GM19043 (cell line): ENCODE measurements at regions not wholly inside any gene's neighbourhood (a gene's known extent, or its start where the extent isn't known, plus 50 kb on each side); places are given as distances from the start of the nearest gene placed in this dataset.
"Not testable (repeated sequence)": the region's sequence is repeated elsewhere in the genome, so short reads cannot be mapped to it uniquely, and the experiment has no call there.

Experiments
- ATAC-seq: cut with Tn5 transposase; IDR thresholded peaks from one replicate; pipeline ENCODE4 v1.9.1; 2021; ENCODE audit warnings: low read depth; ENCODE audit not compliant: unreplicated experiment

DNA sequence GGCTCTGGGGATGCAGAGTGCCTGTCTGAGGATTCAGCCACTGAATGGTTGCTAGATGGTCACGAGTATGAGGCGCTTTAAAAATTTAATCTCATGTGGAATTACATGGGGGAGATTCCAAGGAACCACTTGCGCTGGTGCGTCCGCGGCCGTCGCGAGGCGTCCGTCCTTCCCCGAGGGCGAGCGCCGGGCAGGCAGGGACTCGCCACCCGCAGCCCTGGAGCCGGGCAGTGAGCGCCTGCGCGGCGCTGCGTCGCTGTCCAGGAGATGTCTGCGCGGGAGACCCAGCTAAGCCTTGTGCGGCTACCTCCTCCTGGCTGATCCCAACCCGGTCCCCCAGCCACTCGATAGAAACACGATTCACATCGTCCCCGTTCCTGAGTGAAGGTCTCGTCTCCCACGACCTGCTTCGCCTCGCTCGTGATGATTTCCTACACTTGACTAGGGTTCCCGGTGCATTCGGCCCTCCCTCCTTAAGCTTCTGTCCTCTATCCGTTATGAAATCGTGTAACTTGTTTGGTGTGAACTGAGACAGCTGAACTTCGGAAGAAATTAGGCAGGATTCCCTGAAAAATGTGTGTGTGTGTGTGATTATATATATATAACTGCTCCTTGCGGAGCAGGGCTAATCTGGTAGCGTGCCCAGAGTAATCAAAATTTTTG, 536.4 kb downstream of the PRIM2 start:
- not testable (repeated sequence) for ATAC-seq

DNA sequence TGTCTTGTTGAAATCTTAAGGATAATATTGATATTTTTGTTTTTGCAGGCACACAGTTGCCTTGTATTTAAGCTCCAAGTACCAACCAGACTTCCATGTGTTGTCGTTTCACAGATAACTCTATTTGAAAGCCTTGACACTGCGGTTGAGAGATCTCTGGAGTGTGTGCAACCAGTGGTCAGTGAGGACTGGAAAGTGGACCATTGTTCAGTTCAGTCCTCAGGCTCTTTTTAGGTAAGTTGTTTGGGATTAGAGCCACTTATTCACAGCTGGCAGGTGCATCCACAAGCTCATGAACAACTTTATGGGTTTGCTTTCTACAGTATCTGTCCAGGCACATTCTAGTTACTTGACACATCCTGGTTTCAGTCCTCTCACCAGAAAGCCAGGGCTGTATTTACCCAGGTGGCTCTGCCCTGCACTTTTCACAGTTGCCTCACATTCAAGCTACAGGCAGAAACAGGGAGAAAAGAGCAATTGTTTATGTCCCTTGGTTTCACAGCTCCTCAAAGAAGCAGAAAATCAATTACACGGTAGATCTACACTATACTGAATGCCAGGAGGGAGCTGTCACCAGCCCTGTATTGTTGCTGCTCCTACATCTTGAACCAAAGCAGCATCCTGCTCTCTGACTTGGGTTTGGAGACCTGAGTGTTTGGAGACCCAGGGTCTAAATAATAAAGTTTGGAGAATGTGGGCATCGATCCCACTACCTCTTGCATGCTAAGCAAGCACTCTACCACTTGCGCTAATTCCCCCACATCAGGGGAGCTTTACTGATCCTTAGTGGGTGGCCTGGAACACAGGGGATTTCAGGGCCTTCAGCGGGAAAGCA, 543.3 kb downstream of the PRIM2 start:
- ATAC-seq, result not testable (repeated sequence)

DNA sequence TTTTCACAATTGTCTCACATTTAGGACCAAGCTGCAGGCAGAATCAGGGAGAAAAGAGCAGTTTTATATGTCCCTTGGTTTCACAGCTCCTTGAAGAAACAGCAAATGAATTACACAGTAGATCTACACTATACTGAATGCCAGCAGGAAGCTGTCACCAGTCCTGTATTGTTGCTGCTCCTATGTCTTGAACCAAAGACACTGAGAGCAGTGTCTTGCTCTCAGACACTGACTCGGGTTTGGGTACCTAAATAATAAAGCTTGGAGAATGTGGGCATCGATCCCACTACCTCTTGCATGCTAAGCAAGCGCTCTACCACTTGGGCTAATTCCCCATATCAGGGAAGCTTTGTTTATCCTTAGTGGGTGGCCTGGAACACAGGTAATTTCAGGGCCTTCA, 552.7 kb downstream of the PRIM2 start:
- ATAC-seq, result not testable (repeated sequence)

DNA sequence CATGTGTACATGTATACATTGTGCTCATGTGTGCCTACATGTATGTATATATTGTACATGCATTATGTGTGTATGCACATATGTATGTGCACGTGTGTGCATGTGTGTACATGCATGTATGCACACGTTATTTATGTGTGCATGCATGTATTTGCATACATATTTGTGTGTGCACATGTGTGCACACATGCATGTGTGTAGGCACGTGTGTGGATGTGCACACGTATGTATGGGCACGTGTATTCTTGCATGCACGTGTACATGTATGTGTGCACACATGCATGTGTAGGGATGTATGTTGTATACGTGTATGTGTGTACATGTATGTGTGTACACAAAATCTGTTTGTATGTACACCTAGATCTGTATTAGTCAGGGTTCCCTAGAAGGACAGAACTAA, 556.0 kb downstream of the PRIM2 start:
- not testable (repeated sequence) for ATAC-seq

DNA sequence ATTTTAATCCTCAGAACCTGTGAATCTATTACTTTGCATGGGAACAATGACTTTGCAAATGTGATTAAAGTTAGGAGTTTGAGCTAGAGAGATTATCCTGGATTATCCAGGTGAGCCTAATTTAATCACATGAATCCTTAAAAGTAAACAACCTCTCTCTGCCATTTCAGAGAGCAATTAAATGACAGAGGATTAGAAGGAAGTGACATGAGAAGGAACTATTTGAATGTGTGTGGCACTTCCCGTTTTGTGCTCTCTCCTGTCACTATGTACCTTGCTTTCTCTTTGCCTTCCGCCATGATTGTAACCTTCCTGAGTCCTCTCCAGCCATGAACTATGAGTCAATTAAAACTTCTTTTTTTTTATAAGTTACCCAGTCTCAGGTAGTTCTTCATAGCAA, 559.2 kb downstream of the PRIM2 start:
- ATAC-seq, result not testable (repeated sequence)

DNA sequence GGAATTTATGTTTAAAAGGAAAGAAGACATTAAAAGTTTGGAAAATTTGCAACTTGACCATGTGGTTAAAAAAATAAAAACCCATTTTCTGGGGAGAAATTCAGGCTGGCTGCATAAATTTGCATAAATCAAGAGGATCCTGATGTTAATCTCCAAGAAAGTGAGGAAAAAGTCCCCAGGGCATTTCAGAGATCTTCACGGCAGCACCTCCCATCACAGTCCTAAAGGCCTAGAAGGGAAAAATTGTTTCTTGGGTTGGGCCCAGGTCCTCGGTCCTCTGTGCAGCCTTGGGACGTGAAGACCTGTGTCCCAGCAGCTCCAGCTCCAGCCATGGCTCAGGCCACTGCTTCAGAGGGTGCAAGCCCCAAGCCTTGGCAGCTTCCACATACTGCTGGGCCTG, 560.3 kb downstream of the PRIM2 start:
- not testable (repeated sequence) for ATAC-seq

DNA sequence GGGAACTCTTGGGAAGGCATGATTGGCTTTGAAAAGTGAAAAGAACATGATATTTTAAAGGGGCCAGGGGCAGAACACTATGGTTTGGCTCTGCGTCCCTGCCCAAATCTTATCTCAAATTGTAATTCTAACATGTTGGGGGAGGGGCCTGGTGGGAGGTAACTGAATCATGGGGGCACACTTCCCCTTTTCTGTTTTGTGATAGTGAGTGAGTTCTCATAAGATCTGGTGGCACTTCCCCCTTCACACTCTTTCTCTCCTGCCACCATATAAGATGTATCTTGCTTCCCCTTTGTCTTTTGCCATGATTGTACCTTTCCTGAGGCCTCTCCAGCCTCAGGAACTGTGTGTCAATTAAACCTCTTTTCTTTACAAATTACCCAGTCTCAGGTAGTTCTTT, 561.4 kb downstream of the PRIM2 start:
- ATAC-seq, result not testable (repeated sequence)

DNA sequence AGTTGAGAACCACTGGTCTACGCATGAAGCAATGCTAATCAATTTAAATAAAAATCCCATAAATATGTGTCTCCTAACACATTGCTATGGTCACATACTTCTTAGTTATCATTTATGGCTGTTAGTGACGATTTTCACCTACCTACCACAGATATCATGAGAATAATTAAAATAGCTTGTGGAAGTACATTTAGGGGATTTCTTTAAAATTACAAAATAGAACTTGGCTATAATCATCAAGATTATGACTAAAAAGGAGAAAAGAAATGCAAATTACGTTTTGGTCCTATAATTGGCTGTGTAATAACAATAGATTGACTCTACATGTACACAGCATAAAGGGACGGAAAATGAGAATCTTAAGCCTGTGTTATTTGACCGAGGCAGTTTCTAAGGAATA, 581.4 kb downstream of the PRIM2 start:
- ATAC-seq, result not testable (repeated sequence)

DNA sequence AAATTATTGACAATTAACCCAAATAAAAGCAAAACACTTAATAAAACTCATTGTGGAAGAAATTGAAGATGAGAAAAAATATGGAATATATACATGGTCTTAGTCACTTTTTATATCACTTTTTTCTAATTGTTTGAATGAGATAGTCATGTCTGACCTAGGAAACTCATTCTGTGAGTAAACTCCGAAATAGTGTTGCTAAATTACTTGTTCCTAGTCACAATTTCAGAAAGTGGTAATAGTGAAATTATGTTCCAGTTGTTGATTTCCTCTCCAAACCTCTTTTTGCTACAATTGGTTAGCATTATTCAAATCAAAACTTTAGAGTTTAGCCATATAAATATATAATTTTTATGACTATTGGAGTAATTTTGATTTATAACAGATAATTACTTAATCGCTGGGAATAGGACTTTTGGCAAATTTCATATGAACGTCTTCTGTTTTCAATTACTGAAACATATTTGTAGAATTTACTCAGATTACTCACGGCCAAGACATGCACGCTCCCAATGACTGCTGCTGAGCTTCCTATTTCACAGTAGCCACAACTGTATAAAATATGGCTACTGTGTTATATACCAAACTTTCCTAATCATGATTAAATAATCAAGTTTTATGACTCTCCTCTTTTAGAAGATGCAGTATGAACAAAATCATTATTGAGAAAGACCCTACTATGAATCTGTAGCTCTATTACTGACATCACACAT, 583.4 kb downstream of the PRIM2 start:
- not testable (repeated sequence) for ATAC-seq

DNA sequence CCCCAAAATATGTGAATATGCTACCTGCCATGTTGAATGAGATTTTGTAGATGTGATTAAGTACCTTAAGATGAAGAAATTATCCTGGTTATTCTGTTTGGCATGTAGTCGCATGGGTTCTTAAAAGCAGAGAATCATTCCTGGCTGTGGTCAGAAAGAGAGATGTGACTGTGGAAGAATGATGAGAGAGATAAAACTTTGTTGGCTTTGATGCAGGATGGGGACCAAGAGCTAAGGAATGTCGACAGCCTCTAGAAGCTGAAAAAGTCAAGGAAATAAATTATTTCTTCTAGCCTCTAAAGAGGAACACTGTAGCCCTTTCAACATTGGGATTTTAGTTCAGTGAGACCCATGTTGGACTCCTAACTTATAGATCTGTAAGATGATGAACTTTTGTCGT, 584.0 kb downstream of the PRIM2 start:
- not testable (repeated sequence) for ATAC-seq

DNA sequence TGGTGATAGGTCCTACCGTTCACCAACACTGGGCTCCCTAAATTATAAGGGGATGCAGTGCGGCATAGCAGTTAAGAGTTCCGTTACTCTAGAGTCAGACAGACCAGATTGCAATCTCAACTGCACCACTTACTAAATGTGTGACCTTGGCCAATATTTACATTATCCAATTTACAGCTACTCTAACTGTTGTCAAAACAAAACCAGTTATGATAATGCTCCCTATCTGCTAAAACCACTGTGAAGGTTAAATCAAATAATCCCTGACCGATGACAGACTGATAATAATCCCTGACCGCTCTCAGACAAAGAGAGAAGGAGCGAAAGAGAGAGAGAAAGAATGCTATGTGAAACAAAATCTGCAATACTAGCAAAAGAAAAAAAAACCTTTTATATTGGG, 586.9 kb downstream of the PRIM2 start:
- ATAC-seq, result not testable (repeated sequence)

DNA sequence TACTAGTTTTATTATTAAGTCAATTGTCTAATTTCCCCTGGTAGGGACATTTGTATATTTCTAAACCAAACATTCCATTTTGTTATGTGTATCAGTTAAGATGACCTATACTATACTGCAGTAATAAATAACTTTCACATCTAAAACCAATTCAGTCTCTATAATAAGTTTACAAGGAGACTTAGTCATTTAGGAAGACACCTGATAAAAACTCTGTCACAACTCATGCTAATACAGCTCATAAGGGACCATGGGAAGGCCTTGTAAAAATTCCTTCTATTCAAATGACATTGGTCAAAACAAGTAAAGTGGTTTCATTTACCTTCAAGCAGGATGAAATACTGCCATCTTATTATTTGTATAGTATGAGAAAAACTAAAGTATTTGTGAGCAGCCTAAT, 597.9 kb downstream of the PRIM2 start:
- ATAC-seq, result not testable (repeated sequence)

DNA sequence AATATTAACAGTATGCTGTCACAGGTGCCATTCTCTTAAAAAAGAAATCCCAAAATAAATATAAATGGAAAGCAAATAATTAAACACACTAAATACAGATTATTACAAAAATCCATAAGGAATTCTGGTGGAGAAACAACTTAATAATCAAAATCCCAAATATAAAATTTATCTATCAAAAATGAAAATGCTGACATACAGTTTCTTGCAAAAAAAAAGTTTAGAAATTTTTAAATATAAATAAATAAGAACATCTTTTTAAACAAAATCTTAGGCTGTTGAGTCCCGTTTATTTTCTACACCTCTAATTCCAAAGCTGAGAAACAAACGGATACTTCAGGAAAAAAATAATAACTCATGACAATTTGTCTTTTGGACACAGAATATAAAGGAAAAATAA, 625.5 kb downstream of the PRIM2 start:
- ATAC-seq, result not testable (repeated sequence)

DNA sequence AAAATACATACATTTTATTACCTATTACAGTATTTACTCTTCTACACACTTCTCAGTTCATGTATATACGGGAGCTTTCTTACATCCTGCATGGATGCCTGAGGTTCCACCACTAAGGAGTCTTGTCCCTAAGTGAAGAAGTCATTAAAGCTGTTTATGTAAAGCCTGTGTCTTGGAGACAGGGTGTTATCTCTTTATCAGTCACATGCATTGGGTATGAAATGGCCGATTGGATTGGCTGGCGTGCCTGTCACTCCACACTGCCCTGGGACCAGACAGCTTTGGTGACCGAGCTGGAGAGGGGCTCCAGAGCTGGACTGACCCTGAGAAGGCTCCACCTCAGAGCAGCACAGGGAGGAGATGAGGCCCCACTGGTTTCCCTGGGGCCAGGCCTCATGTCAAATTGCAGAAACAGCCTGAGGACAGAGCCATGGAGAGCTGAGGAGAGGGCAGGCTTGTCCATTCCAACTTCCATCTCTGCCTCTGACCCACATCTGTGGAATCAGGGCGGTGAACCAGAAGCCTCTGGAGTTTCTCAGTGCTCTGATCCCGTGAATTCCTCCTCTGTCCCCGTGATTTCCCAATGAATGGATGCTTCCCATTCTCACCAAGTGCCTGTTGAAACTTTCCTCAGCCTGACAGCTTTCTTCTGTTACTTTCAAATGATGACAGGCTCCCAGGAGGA, 628.8 kb downstream of the PRIM2 start:
- not testable (repeated sequence) for ATAC-seq

DNA sequence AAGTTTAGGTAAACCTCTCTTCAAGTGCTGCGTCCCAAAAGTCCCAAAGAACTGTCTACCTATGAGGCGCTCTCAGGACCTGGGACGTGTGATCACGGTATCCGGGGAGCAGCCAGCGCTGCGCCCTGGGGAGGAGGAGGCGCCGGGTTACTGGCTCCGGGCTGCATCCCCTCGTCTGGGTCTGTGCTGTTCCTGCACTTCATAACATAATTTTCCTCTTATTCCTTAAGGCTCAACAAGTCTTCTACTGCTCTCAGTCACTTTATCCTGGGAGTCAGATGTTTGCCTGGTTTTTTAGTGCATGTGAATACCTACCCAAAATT, 629.3 kb downstream of the PRIM2 start:
- ATAC-seq, result not testable (repeated sequence)

DNA sequence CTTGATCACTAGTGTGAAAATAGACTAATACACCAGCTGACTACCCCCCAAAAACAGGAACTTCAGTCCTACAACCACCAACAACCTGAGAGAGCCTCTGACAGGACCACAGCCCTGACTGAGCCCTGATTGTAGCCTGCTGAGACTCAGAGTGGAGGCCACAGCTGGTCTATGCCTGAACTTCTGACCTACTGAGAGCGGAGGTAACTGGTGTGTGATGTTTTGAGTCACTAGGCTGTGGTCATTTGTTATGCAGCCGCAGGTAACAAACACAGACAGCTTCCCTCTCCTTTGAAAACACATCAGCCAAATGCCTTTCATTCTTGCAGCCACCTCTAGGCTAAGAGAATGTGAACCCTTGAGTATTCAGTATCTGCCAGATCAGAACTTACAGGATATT, 631.1 kb downstream of the PRIM2 start:
- ATAC-seq, result not testable (repeated sequence)

DNA sequence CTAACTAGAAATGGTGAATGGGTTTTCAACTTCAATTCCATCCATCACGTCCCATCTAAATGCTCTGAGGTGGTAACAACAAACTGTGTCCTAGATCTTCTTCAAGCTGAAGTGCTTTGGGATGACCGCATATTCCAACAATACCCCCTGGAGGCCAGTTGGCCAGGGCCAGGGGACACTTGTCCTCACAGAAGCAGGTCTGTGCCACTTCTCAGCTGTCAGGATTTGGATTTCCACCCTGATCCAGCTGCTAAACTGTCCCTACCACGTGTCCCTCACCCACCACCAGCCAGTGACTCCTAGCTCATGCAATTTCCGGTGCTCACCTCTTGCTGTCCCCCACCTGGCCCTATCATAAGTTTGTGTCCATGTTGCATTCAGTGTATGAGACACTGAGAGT, 633.0 kb downstream of the PRIM2 start:
- ATAC-seq, result not testable (repeated sequence)

DNA sequence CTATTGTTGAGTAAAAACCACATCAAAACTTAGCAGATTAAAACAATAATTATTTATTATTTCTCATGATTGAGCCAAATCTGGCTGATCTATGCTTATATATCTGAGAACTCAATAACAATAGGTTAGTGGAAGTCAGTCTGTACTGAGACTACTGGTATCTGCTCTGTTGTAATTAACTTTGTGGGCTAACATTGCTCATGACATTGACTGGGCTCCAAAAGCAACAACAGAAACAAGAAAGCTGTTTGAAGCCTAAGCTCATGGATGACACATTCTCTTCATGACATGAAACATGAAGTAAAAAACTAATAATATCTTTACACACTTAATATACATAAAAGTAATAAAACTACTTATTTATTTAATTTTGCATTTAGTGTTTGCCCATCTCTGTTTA, 649.3 kb downstream of the PRIM2 start:
- ATAC-seq, result not testable (repeated sequence)

DNA sequence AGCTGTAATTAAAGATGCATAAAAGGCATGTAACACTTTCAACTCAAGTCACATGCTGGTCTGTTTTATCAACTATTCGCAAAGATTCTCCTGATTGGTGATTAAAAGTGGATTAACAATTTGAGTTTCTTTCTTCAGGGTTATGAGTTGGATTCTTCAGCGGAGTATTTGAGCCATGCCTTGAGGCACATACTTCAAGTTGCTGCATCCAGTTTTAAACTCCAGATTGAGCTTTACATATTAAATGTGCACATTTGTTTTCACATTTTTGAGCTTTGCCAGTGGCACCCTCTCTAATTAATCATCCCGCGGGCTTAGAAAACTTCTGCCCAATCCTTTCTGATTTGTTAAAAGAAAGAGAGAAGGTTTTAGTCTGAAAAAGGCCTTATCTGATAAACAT, 654.5 kb downstream of the PRIM2 start:
- ATAC-seq, result not testable (repeated sequence)

DNA sequence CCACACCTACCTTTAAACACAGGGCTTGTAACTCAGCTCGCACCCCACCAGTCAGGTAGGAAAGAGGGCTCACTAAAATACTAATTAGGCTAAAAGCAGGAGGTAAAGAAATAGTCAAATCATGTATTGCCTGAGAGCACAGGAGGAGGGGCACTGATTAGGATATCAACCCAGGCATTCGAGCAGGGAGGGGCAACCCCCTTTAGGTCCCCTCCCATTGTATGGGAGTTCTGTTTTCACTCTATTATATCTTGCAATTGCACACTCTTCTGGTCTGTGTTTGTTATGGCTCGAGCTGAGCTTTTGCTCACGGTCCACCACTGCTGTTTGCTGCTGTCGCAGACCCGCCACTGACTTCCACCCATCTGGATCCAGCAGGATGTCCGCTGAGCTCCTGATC, 657.2 kb downstream of the PRIM2 start:
- no peak for ATAC-seq

DNA sequence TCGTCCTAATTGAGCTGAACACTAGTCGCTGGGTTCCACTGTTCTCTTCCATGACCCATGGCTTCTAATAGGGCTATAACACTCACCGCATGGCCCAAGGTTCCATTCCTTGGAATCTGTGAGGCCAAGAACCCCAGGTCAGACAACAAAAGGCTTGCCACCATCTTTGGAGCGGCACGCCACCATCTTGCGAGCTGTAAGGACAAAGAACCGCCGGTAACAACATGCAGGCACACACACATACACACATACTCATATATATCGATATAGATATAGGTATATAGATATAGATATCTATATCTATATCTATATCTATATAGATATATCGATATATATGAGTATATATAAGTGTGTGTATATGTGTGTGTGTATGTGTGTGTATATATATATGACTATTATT, 657.7 kb downstream of the PRIM2 start:
- not testable (repeated sequence) for ATAC-seq
